Ishikawa (cell line): ENCODE measurements at regions not wholly inside any gene's neighbourhood (a gene's known extent, or its start where the extent isn't known, plus 50 kb on each side); places are given as distances from the start of the nearest gene placed in this dataset.

Source experiments
- CEBPB ChIP-seq: IDR thresholded peaks from 2 replicates; pipeline ENCODE4 v1.6.1; 2012
- CREB1 ChIP-seq: IDR thresholded peaks from 2 replicates; pipeline ENCODE4 v1.6.1; 2012; ENCODE audit warnings: low read depth
- EGR1 ChIP-seq: IDR thresholded peaks from 2 replicates; pipeline ENCODE4 v1.6.1; 2012
- EP300 ChIP-seq: IDR thresholded peaks from 2 replicates; pipeline ENCODE4 v1.6.1; 2012; ENCODE audit warnings: borderline replicate concordance
- FOXM1 ChIP-seq: IDR thresholded peaks from 2 replicates; pipeline ENCODE4 v1.6.1; 2012; ENCODE audit warnings: low read depth, borderline replicate concordance
- NFIC ChIP-seq: IDR thresholded peaks from 2 replicates; pipeline ENCODE4 v1.6.1; 2012
- RAD21 ChIP-seq: IDR thresholded peaks from 2 replicates; pipeline ENCODE4 v1.6.1; 2012; ENCODE audit warnings: low read depth
- REST ChIP-seq: IDR thresholded peaks from 2 replicates; pipeline ENCODE4 v1.6.1; 2012; ENCODE audit warnings: low read depth, mild to moderate bottlenecking
- TAF1 ChIP-seq: IDR thresholded peaks from 2 replicates; pipeline ENCODE4 v1.6.1; 2012; ENCODE audit warnings: low read depth, mild to moderate bottlenecking
- TCF12 ChIP-seq: IDR thresholded peaks from 2 replicates; pipeline ENCODE4 v1.6.1; 2012; ENCODE audit warnings: low read depth
- TEAD4 ChIP-seq: IDR thresholded peaks from 2 replicates; pipeline ENCODE4 v1.6.1; 2012
- YY1 ChIP-seq: IDR thresholded peaks from 2 replicates; pipeline ENCODE4 v1.6.1; 2012; ENCODE audit warnings: low read depth
- ZBTB7A ChIP-seq: IDR thresholded peaks from 2 replicates; pipeline ENCODE4 v1.6.1; 2012; ENCODE audit warnings: low read depth
- TF ChIP-seq, protein P1 (sequence below): IDR thresholded peaks from 2 replicates; pipeline ENCODE4 v1.6.1; 2012
- TF ChIP-seq, protein P2 (sequence below): IDR thresholded peaks from 2 replicates; pipeline ENCODE4 v1.6.1; 2012

DNA sequence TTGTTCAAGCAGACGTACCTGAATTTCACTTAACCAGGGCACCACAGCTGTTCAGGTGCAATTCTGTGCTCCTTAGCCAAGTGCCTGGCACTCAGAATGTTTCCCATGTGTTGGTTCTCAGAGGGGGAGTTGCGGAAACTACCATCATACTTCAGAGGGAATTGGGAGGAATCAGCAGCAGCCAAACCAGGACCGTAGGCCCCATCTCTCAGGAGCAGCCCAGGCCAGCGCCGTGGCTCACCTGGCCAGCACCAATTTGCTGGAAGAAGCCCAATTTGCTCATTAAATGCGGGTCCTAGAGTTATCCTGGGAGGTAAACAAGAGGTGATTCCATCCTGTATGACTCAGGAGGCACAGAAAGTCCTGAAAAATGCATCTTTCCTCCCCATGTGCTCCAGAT is 435.4 kb downstream of the BRD1 start:
- TF ChIP-seq REST (no peak), EP300 (no peak), CEBPB (no peak), CREB1 (no peak), TAF1 (no peak), YY1 (no peak), EGR1 (no peak), RAD21 (no peak), TCF12 (no peak), ZBTB7A (no peak), TEAD4 (no peak), FOXM1 (no peak), NFIC (no peak)
- TF ChIP-seq, protein P1, sequence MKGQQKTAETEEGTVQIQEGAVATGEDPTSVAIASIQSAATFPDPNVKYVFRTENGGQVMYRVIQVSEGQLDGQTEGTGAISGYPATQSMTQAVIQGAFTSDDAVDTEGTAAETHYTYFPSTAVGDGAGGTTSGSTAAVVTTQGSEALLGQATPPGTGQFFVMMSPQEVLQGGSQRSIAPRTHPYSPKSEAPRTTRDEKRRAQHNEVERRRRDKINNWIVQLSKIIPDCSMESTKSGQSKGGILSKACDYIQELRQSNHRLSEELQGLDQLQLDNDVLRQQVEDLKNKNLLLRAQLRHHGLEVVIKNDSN, result no peak
- TF ChIP-seq, protein P2, sequence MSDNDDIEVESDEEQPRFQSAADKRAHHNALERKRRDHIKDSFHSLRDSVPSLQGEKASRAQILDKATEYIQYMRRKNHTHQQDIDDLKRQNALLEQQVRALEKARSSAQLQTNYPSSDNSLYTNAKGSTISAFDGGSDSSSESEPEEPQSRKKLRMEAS, result no peak

GRCh38 chr22:49391436-49391835 is 436.2 kb downstream of the BRD1 start:
- no peak for TF ChIP-seq TEAD4
- TF ChIP-seq YY1, result no peak
- TF ChIP-seq, protein P2, result no peak
- TF ChIP-seq CEBPB, result no peak
- TF ChIP-seq TAF1, result no peak
- TF ChIP-seq, protein P1, result no peak

GRCh38 chr22:49390954-49391353 is 436.7 kb downstream of the BRD1 start:
- TF ChIP-seq, protein P2, result no peak
- TF ChIP-seq FOXM1 (no peak), RAD21 (no peak), NFIC (no peak), YY1 (no peak), TCF12 (no peak), ZBTB7A (no peak), TEAD4 (no peak), EGR1 (no peak), CEBPB (no peak), EP300 (no peak), TAF1 (no peak), REST (no peak), CREB1 (no peak)
- TF ChIP-seq, protein P1, result no peak

GRCh38 chr22:49382451-49382735 is 445.3 kb downstream of the BRD1 start:
- TF ChIP-seq TEAD4 (no peak), TCF12 (no peak), REST (no peak), ZBTB7A (no peak), TAF1 (no peak), EP300 (no peak), FOXM1 (no peak), CREB1 (no peak), CEBPB (no peak), NFIC (no peak), EGR1 (no peak), YY1 (no peak), RAD21 (no peak)
- TF ChIP-seq, protein P2, result no peak
- TF ChIP-seq, protein P1, result no peak
